Esophagus (tissue), 2 donors: ENCODE measurements at regions not wholly inside any gene's neighbourhood (a gene's known extent, or its start where the extent isn't known, plus 50 kb on each side); places are given as distances from the start of the nearest gene placed in this dataset.
"Not testable (repeated sequence)": the region's sequence is repeated elsewhere in the genome, so short reads cannot be mapped to it uniquely, and the experiment has no call there.

Experiments used
- H3K27ac ChIP-seq, 2 donors: one replicate each; pipeline ENCODE4 v1.5.1; 2013; ENCODE audit warnings: low read depth in 2 of 2, mild to moderate bottlenecking in 2 of 2, inconsistent platforms in 1 of 2, low read length in 1 of 2, moderate library complexity in 1 of 2
- H3K27me3 ChIP-seq, 2 donors: one replicate each; pipeline ENCODE4 v1.6.1; 2013; ENCODE audit warnings: low read length in 2 of 2, control low read depth in 1 of 2, mild to moderate bottlenecking in 1 of 2; ENCODE audit not compliant: insufficient read depth in 2 of 2, control insufficient read depth in 1 of 2
- H3K36me3 ChIP-seq, 2 donors: one replicate each; pipeline ENCODE4 v1.6.1; 2013; ENCODE audit warnings: low read length in 1 of 2; ENCODE audit not compliant: control insufficient read depth in 2 of 2, insufficient read depth in 2 of 2
- H3K4me1 ChIP-seq, 2 donors: one replicate each; pipeline ENCODE4 v1.6.1; 2013; ENCODE audit warnings: low read length in 1 of 2; ENCODE audit not compliant: control insufficient read depth in 2 of 2, insufficient read depth in 2 of 2
- H3K4me3 ChIP-seq, 2 donors: one replicate each; pipeline ENCODE4 v1.5.1; 2013; ENCODE audit warnings: low read length in 2 of 2, mild to moderate bottlenecking in 2 of 2, low read depth in 1 of 2, moderate library complexity in 1 of 2
- H3K9me3 ChIP-seq, 2 donors: one replicate each; pipeline ENCODE4 v1.6.1; 2013; ENCODE audit warnings: mild to moderate bottlenecking in 2 of 2, low read depth in 1 of 2, low read length in 1 of 2, moderate library complexity in 1 of 2; ENCODE audit not compliant: control insufficient read depth in 2 of 2, insufficient read depth in 1 of 2
- WGBS, 2 donors: extraction: QIAGEN DNeasy Blood & Tissue Kit; methylation state at CpG; one replicate each; pipeline ENCODE4 v1.1.7; 2013; 5-methylcytosine and 5-hydroxymethylcytosine counted together
- donor health status: healthy with polysubstance abuse.
- donor health status: Bipolar disorder and iron deficiency.

DNA sequence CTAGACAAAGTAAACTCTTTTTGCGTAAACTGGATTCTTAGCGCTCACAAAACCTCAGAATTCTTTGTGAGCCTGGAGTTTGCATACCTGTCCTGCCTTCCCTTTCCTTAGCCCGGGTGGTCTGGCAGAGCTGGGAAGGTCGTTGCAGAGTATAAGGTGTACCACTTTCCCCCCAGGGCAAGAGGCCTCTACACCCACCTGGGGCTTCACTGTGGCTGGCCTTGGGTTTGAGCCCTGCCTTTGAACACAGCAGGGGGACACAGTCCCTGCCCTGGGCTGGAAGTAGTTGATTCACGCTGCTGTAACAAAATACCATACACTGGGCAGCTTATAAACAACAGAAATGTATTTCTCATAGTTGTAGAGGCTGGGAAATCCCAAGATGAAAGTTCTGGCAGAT, 133.9 kb downstream of the B3GNT2 start:
- WGBS, 2 donors: 78 to 82% methylated on average over 5 of the region's 5 CpGs
- no peaks in the 10 kb centered on the region for H3K9me3 ChIP-seq
- H3K27me3 ChIP-seq: no peaks in the 10 kb centered on the region

DNA sequence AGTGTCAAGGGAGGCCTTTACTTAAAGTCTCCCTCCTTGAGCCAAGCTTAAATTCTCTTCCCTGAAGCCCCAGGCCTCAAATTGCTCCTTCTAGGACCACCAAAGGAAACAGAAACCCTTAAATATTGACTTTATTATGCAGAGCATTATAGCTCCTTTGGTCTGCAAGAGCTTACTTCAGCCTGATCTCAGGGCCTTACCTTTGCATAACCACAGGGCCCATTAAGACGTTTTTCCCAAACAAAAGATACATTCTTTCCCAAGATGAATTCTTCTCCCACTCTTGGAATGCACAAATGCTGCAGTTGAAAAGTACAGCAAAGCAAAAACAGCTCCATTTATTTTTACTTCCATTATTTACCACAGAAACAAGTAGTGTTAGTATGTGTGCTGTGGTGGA, 130.8 kb downstream of the B3GNT2 start:
- Histone ChIP-seq H3K36me3 (no peaks in the 10 kb centered on the region), H3K9me3 (no peaks in the 10 kb centered on the region), H3K27ac (no peak overlapping the region), H3K4me3 (no peak overlapping the region), H3K4me1 (no peaks in the 10 kb centered on the region), H3K27me3 (no peaks in the 10 kb centered on the region)
- WGBS, 2 donors: 63 to 83% methylated on average over 1 of the region's 1 CpG

More for the DNA sequence above, 133.9 kb downstream of the B3GNT2 start:
- H3K4me3 ChIP-seq: no peak overlapping the region
- no peaks in the 10 kb centered on the region for H3K4me1 ChIP-seq
- no peak overlapping the region for H3K27ac ChIP-seq
- H3K36me3 ChIP-seq: no peaks in the 10 kb centered on the region

DNA sequence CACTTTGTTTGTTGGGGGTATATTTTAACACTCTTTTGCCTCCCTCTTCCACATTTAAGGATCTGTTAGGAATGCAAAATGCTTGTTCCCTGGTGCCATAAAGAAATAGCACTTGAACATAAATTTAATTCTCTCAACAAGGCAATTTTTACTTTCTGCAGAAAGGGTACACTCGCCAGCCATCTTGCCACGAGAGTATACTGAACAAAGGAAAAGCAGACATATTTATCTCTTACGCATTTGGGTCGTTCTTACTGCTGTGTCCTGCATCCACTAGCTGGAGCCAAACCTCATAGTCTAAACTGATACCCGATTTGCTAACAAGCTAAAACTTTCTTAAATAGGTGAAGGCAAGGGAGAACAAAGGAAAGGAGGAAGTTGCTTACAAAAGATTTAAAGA, 129.5 kb downstream of the B3GNT2 start:
- Histone ChIP-seq H3K4me1 (no peaks in the 10 kb centered on the region), H3K9me3 (no peaks in the 10 kb centered on the region), H3K4me3 (no peak overlapping the region), H3K27ac (no peak overlapping the region), H3K27me3 (no peaks in the 10 kb centered on the region), H3K36me3 (no peaks in the 10 kb centered on the region)
- 87 to 89% methylated on average over 5 of the region's 5 CpGs for WGBS, 2 donors

DNA sequence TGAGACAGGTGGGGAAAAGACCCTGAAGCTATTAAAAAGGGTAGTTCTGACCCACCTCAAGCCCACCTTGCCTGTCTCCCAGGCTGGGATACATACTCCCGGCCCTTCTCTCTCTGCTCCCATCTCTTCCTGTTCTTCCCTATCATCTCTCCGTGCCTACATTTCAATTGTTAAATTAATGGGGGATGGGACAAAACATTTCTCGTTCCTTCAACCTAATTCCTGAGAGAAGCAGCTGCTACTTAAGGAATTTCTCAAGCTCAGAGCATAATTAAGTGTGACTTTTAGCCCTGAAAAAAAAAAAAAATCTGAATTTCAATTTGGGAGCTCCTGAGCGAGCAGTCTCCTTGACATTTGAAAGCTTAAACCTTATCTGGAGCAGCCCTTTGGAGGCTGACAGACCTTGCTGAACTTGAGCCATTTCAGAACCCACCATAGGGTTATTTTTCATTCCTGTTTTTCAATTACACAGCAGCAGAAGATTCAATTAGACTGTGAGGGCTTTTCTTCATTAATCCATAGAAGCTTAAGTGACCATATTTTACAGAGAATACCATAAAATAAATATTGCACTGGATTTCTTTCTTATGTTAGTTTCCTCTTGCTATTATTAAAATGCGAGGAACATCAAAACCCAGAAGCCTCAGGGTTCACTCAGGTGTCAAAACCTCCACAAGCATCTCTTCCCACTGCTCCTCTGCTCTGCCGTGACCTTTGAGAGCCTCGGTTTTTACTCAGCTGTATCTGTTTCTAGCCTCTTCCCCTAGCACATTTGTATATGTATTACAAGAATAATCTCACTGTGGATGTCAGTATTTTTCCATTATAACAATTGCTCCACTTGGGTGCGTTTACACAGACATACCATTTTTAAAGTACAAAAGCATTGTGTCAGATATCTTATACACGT, 125.7 kb downstream of the B3GNT2 start:
- H3K36me3 ChIP-seq: no peaks in the 10 kb centered on the region
- H3K27ac ChIP-seq: no peak overlapping the region
- H3K4me3 ChIP-seq: no peak overlapping the region
- no peaks in the 10 kb centered on the region for H3K9me3 ChIP-seq
- H3K4me1 ChIP-seq: no peaks in the 10 kb centered on the region
- 65% methylated on average over 9 of the region's 9 CpGs for WGBS, 2 donors
- H3K27me3 ChIP-seq: no peaks in the 10 kb centered on the region

DNA sequence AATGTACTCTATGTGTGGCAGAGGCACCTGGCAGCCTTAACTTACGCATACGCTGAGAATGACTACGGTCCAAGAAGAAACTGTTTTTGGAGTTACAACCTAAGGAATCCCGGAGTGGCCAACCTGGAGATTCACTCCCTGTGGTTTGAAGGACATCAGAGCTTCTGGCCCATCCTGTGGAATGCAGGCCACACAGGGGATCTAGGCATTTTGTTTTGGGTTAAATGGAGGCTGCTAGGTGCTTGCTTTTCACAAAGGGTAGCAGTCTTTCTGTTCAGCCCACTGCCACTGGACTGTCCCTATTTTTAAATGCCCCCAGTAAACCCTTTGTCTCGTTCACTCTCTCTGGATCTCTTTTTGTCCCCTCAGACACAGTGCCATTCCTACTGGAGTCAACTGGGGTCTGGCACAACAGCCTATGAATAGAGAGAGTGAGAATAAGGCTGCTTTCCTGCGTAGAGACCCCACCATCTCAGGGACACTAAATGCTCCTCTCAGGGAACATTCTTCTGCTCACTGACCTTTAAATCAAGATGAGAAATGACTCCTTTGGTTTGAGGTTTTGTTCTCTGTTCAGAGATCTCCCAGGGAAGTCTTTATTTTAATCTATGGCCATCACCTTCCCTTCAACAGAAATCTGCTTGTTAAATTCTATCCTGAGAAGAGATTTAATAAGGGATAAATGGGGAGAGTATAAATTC, 124.9 kb downstream of the B3GNT2 start:
- H3K27ac ChIP-seq: no peak overlapping the region
- H3K4me3 ChIP-seq: no peak overlapping the region
- no peaks in the 10 kb centered on the region for H3K9me3 ChIP-seq
- no peaks in the 10 kb centered on the region for H3K4me1 ChIP-seq
- no peaks in the 10 kb centered on the region for H3K27me3 ChIP-seq
- no peaks in the 10 kb centered on the region for H3K36me3 ChIP-seq
- 87 to 94% methylated on average over 6 of the region's 6 CpGs for WGBS, 2 donors

DNA sequence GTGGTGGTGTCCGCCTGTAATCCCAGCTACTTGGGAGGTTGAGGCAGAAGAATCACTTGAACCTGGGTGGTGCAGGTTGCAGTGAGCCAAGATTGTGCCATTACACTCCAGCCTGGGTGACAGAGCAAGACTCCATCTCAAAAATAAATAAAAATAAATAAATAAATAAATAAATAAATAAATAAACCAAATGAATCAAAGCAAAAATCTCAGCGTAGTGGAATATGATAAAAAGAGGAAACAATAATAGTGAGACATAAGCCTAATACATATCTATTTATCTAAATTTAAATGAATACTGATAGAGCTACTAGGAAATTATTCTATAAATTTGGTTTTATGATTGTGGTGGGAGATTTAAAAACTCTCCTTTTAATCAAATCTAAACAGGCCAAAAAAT, 124.2 kb downstream of the B3GNT2 start:
- 95 to 99% methylated on average over 2 of the region's 2 CpGs for WGBS, 2 donors
- not testable (repeated sequence) for H3K9me3 ChIP-seq, H3K4me3 ChIP-seq, H3K27me3 ChIP-seq, H3K27ac ChIP-seq, H3K36me3 ChIP-seq, H3K4me1 ChIP-seq

DNA sequence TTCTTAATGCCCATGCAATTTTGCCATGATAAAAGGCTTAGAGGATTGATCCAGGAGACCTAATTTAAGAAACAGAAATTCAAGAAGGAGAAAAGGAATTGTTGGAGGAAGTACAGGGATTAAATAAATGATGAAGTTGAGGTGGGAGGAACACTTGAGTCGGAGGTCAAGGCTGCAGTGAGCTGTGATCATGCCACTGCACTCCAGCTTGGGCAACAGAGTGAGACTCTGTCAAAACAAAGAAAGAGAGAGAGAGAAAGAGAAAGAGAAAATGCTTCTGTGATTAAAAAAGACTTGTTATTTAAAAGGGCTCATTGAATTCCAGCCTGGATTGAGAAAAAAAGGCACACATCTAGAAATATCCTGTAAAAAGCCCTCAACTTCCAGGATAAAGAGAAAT, 123.2 kb downstream of the B3GNT2 start:
- WGBS, 2 donors: 36 to 47% methylated on average over 1 of the region's 1 CpG
- Histone ChIP-seq H3K9me3 (no peaks in the 10 kb centered on the region), H3K36me3 (no peaks in the 10 kb centered on the region), H3K27me3 (no peaks in the 10 kb centered on the region), H3K4me1 (no peaks in the 10 kb centered on the region), H3K4me3 (no peak overlapping the region), H3K27ac (no peak overlapping the region)

DNA sequence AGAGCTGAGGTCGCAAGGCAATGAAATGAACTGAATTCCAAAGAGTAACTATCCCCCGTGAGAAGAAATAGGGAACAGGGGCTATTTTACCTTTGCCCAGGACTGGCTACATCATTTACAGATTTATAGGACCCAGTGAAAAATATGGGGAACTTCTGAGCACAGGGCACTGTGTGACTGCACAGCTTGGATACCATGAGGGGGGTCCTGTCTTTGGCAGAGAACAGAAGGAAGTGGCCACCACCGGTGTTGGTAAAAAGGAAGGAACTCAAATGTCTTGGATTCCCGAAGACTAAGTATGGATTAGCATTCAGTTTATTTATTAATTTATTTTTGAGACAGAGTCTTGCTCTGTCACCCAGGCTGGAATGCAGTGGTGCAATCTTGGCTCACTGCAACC, 119.6 kb downstream of the B3GNT2 start:
- WGBS, 2 donors: 79 to 82% methylated on average over 4 of the region's 4 CpGs
- H3K4me3 ChIP-seq: no peak overlapping the region
- H3K4me1 ChIP-seq: no peaks in the 10 kb centered on the region
- H3K27ac ChIP-seq: no peak overlapping the region
- no peaks in the 10 kb centered on the region for H3K27me3 ChIP-seq
- H3K9me3 ChIP-seq: no peaks in the 10 kb centered on the region
- H3K36me3 ChIP-seq: no peaks in the 10 kb centered on the region

DNA sequence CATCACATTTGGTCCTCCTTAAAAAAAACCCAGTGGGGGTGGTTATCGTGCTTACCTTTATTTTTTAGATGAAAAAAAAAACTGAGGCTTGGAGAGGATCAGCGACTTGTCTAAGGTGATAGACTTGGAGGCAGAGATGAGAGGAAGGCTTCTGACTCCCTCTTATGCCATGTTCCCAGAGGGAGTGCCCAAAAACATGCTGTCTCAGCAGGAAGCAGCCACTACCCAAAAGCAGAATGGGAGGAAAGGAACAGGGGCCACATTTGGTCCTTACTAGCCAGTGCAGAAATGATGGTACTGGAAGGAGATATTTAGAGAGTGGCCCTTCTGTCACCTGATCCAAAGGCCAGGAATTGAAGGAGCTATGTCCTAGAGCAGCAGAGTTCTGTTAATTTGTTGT, 118.4 kb downstream of the B3GNT2 start:
- Histone ChIP-seq H3K4me3 (no peak overlapping the region), H3K9me3 (no peaks in the 10 kb centered on the region)
- WGBS, 2 donors: 73 to 79% methylated on average over 2 of the region's 2 CpGs

More for the DNA sequence above, 118.4 kb downstream of the B3GNT2 start:
- no peaks in the 10 kb centered on the region for H3K36me3 ChIP-seq
- no peaks in the 10 kb centered on the region for H3K4me1 ChIP-seq
- H3K27me3 ChIP-seq: no peaks in the 10 kb centered on the region
- H3K27ac ChIP-seq: no peak overlapping the region
